ENCODE measurements at regions not wholly inside any gene's neighbourhood (a gene's known extent, or its start where the extent isn't known, plus 50 kb on each side); places are given as distances from the start of the nearest gene placed in this dataset.

DNA sequence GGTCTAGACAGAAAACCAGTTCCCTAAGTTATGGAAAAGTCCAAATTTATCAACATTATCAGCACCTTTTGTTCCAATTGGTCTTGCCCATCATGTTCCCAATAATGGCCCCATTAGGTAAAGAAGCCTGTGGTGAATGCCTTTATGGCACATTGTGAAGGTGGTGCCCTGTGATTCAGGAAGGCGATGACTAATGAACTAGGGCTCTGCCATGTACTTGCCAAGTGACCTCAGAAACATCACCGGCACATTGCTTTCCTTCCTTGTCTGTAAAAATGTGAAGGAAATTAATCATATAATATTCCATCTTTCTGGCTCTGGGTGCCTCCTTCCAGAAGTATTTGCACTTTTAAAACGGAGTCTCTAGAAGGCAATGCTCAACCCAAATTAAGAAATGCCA, 132.3 kb downstream of the UNC5CL start:
- DNase-seq: no peak

DNA sequence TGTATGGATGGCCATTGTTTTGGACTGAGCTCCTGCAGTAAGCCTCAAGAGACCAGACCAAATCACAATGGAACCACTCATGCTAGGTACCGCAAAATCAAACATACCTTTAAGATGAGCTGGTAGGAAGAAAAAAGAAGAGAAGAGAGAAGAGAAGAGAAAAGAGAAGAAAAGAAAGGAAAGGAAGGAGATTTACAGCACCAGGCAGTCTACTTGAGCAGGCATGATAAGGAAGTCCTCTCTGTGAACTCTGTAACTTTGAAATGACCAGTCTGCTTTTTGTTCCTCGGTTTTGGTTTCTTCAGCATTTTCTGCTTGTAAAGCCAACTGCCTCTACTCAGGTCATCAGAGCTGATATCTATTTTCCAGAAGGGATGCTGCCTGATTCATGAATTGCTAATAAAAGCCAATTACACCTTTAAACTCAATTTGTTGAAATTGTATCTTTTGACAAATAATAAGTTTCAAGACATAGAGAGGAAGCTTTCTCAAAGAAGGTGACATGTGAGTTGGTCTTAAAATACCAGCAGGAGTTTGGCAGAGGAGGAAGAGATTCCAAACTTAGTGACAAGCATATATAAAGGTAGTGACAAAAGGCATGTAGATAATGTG, 134.3 kb downstream of the UNC5CL start:
- DNase-seq: no peak

DNA sequence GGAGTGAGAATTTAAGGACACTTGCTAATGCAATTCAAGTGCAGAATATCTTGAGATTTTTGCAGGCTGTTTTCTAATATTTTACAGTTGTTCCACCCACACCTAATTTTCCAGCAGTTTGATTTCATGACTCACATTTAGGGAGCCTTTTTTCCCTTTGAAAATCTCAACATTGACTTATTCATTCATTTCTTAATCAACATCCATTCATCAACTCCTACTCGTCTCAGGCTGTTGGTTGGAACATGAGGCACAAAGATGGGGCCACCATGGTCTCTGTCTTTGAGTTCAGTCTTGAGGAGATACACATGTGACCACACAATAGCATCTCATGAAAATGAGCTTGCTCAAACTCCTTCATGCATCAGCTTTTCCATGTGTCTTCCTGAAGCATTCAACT, 135.6 kb downstream of the UNC5CL start:
- DNase-seq: no peak

- no peak for DNase-seq
Measured at GRCh38 chr6:40901322-40902055, 137.5 kb downstream of the UNC5CL start.

DNA sequence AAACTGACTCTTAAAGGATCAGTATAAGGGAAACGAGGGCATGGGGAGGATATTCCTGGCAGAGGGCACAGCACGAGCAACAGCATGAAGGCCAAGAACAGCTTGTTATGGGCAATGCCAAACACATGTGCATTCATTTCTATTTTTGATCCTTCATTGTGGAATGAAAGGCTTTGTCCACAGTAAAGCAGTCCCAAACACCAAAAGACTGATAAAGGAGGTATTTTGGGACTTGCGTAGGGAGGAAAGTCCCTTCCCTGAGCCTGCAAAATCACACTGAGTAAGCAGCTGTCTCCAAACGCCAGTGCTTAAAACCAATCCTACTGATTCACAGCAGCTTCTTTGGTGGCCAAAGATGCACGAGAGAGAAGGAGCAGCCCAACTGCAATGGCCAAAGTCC, 138.2 kb downstream of the UNC5CL start:
- DNase-seq: no peak

GRCh38 chr6:40899684-40900155, 139.3 kb downstream of the UNC5CL start:
- DNase-seq: no peak

DNA sequence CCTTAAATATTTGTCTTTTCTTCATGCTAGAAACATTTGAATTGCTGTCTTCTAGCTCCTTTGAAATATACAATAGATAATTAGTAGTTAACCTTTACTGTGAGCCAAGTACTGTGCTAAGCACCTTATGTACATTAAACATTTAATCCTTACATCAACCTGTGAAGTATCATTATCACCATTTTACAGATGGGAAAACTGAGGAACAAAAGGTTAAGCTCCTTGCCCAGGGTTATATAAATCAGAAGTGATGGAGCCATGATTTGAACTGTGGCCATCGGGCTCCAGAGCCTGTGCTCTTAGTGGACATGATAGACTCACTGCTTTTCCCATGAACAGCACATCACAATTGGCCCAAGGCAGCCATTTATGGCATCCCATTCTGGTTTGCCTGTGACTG, 140.9 kb downstream of the UNC5CL start:
- DNase-seq: no peak

DNA sequence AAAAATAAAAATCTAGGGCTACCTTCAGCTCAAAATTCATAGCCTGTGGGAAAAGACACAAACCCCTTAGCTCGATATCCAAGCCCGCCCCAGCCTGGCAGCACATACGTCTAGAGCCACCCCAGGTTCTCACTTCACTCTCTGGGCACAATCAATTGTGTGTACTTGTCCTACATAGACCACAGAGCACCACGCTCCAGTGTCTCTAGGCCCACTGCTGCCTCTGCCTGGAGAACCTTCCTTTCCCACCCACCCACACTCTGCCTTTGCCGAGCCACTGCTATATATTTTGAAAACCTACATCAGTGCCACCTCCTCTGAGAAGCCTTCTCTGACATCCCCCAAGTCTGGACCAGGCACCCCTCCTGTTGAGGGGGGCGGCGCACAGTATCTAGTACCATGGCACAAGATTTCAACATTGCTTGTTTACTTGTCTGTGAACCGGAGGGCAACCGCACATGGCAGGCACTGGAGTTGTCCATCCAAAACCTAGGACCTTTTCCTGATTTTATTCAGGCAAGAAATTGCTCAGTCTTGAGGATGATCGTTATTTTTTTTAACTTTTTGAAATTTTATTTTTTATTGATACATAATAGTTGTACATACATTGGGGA, 141.5 kb downstream of the UNC5CL start:
- no peak for DNase-seq

DNA sequence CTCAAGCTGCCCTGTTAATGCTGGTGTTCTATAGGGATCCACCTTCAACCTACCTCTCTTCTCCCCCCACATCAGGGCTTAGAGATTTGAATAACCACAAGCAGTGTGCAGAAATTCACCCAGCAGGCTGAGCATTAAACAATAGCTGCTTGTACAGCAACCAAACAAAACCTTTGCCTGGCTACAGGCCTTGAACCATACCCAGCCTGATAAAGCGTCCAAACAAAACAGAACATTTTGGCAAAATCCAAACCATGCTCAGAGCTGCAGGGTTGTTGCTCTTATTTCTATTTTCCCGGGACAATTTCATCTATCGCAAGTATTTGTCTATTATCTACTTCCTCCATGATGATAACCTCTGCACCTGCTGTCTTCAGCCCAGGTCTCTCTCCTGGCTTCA, 142.3 kb downstream of the UNC5CL start:
- no peak for DNase-seq

DNA sequence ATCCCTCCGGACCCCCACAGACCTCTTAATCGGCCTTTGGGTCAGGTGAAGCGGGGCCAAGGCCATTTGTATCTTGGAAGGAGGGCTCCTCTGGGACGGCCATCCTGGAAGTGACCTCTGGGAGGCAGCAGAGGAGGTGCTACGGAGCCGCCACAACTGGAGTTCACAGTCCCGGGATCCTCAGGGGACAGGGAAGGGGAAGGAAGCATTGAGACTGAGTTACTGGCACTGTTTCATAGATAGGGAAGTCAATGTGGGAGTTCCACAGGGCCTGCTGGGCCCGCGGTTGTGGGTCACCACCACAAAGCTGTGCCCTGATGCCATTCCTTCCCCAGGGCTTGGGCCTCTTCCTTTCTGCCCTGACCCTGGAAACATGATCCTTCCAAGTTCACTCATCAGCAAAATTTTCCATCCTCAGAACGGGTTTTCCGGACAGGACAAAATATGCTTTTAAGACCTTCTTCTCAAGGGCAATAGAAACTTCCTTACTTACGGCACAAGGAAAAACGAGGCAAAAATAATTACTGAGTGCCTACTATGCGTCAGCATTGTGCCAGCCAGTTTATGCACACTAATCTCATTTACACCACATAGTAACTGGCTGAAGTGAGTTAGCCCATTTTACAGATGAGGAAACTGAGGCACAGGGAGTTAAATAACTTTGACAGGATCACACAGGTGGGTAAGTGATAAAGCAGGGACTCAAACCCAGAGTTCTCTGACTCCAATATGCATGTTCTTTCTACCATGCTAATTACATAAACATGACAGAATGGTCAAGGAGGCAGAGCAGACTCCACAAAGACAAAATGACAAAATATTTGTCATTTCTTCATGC, 143.8 kb downstream of the UNC5CL start:
- DNase-seq: no peak

DNA sequence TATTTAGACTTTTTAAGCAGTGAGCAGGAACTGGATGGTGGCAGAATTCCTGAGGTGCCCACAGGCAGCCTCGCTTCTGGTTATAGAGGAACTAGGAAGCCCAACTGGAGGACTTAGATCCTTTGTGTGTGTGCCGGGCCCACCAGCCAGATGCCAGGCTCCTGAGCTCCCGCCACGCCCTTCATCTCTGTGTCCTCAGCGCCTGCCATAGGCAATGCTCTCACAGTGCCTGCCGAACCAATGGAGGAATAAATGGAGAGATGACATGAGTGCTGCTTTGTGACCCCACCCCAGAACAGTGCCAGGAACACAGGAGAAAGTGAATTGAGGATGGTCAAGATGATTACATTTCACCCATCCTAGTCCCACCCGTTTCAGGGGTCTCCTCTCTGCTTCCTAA, 146.0 kb downstream of the UNC5CL start:
- no peak for DNase-seq

GRCh38 chr6:40892223-40892622, 146.8 kb downstream of the UNC5CL start:
- no peak for DNase-seq

DNA sequence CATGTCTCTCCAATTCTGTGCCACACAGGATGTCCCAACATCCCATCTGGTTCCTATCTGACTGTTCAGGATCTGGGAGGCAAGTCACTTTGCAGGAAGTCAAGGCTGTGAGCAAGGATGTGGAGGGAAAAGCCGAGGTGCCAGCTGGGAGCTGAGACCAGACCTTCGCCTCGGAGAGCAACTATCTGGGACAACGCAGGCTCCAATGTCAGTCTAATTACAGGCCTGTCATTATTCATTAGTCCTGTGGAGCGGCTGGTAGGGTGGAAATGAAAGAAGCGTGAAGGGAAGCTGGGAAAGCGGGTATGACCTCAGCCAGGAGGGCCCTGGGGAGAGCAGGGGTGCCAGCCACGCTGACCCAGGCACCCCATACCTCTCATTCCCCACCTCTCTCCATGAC, 147.3 kb downstream of the UNC5CL start:
- no peak for DNase-seq

DNA sequence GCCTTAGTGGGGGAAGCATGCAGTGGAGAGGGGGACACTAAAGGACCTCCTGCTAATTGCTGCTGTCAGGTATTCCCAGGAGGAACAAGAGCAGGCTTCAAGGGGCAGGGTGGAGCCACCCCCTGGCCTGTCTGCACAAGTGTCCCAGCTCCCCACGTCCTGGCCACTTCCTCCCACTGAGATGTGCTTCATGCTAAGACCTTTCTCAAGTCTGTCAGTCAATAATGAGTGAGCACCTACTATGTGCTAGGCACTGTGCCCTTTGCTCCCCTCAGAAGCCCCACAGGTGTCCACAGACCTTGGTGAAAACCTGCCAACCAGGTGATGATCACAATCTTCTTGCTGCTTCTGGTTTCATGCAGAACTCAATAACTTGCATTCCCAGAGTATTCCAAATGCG, 147.9 kb downstream of the UNC5CL start:
- DNase-seq: no peak

DNA sequence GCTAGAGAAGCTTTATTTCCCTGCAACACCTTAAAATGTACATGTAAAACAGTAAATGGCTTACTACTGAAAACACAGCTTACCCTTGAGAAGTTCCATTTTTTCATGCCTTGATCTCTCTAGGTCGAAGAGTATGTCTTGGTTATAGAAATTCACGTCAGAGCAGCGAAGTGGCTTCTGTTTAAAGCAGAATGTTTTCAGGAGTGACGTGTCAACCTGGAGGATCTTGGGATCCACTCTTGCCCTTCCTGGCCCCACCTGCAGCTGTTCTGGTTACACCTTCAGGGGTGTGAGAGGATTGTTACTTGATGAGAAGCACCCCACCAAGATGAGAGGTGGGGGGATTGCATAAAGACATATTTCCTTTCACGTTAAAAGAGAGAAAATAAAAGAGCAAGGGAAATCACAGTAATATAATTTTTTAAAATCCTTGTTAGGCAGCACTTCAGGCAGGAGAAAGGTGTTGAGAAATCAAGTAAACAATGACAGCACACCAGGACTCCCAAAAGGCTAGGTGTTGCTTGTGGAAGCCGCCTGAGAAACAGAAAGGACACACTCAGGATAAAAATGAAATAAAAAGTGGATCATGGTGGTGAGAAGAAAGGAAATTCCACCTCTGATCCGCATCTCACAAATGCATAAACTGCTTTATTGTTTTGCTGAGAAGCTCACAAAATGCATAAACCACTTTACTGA, 149.7 kb downstream of the UNC5CL start:
- no peak for DNase-seq

- DNase-seq: no peak
Measured at GRCh38 chr6:40888456-40888990, 150.5 kb downstream of the UNC5CL start.

- no peak for DNase-seq
Measured at GRCh38 chr6:40887792-40888340, 151.2 kb downstream of the UNC5CL start.

- DNase-seq: no peak
Measured at GRCh38 chr6:40887079-40887791, 151.8 kb downstream of the UNC5CL start.

DNA sequence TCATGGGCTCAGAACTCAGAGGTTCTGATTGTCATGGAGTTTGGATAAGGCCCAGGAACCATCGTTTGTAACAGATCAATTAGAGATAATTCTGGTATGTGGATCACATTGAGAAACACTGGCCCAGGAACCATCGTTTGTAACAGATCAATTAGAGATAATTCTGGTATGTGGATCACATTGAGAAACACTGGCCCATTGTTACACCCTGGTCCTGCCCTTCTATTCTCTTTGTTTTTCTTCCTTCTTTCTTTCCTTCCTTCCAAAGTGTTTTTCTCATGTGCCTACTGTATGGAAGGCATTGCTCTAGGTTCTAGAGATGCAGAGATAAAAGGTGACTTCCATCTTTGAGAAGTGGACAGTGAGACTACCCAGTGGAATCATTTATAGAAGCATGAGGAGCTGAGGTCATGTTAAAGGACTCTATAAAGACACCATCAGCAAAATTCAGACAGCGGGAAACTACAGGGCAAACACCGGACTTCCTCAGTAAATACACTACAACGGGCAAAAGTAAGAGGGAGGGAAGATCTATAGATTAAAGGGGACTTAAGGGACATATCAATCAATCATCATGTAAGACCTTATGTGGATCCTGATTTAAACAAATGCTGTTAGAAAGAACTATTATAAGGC, 153.8 kb downstream of the UNC5CL start:
- no peak for DNase-seq

DNA sequence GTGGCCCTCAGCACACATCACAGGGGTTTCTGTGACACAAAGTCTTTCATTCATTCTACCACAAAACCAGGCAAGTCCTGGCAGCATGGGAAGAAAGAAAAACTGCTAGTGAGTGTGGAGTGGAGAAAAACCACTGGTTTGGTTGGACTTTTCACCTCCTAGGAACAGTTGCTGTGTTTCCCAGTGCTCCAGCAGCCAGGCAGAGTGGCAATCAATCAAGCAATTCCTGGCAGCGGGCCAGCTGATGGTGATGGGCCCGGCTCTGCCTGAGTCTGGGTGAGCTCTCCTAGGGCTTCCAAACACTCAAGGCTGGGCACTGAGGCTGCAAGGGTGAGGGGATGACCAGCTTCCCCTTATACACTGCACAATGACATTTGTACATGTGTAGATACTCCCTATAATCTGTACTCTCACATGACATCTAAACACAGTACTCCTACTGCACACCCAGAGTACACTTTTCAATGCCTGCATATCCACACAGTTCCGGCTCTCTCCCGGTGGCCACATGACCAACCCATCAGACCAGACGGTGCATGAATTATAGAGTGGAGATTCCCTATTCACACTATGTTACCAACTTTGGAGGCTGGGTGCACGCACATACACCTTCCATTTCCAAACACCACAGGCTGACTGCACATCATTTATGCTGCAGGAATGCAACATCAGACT, 156.6 kb downstream of the UNC5CL start:
- DNase-seq: no peak
